Tibial nerve (tissue), 4 donors: ENCODE measurements at regions not wholly inside any gene's neighbourhood (a gene's known extent, or its start where the extent isn't known, plus 50 kb on each side); places are given as distances from the start of the nearest gene placed in this dataset.

ENCODE experiments used
- DNase-seq, 2 donors: peaks; one replicate each; pipeline ENCODE4 v3.0.0-alpha.2; 2019; ENCODE audit warnings: low spot score in 2 of 2
- H3K27ac ChIP-seq, 4 donors: fragments of 200-600 bp; sonication (generic) in 3 of 4; one replicate each; pipeline ENCODE4 v1.5.1; 2017 to 2019; ENCODE audit warnings: mild to moderate bottlenecking in 1 of 4
- H3K27me3 ChIP-seq, 2 donors: fragments of 200-600 bp; sonication (generic) in 1 of 2; one replicate each; pipeline versions ENCODE4 v1.5.1 to v1.6.0; 2017 to 2019
- H3K36me3 ChIP-seq, 3 donors: fragments of 200-600 bp; sonication (generic); one replicate each; pipeline ENCODE4 v1.5.1; 2018 to 2019
- H3K4me1 ChIP-seq, 4 donors: fragments of 200-600 bp; sonication (generic) in 3 of 4; one replicate each; pipeline ENCODE4 v1.5.1; 2017 to 2019
- H3K4me3 ChIP-seq, 4 donors: fragments of 200-600 bp; sonication (generic) in 3 of 4; one replicate each; pipeline ENCODE4 v1.5.1; 2017 to 2019; ENCODE audit warnings: mild to moderate bottlenecking in 1 of 4, moderate library complexity in 1 of 4
- H3K9me3 ChIP-seq, 4 donors: fragments of 200-600 bp; sonication (generic) in 3 of 4; one replicate each; pipeline ENCODE4 v1.5.1; 2017 to 2019
- CTCF ChIP-seq, 5 experiments: fragments of 200-600 bp in 3 of 5; fragments of 450-650 bp in 2 of 5; sonication (generic) in 3 of 5; IDR thresholded peaks; one replicate each; pipeline ENCODE4 v1.5.1; 2016 to 2019; ENCODE audit warnings: antibody characterized with exemption in 5 of 5, mild to moderate bottlenecking in 3 of 5, moderate library complexity in 2 of 5
- EP300 ChIP-seq, 2 donors: sonication (generic); formaldehyde crosslinking; IDR thresholded peaks; one replicate each; pipeline ENCODE4 v1.6.1; 2017; ENCODE audit warnings: antibody characterized with exemption in 2 of 2, mild to moderate bottlenecking in 1 of 2
- POLR2A ChIP-seq, 2 donors: fragments of 450-650 bp; IDR thresholded peaks; one replicate each; pipeline ENCODE4 v1.6.1; 2017; ENCODE audit warnings: antibody characterized with exemption in 2 of 2, mild to moderate bottlenecking in 2 of 2, moderate library complexity in 2 of 2
- WGBS, 2 donors: methylation state at CpG; one replicate each; pipeline ENCODE4 v1.1.5; 2018; 5-methylcytosine and 5-hydroxymethylcytosine counted together

DNA sequence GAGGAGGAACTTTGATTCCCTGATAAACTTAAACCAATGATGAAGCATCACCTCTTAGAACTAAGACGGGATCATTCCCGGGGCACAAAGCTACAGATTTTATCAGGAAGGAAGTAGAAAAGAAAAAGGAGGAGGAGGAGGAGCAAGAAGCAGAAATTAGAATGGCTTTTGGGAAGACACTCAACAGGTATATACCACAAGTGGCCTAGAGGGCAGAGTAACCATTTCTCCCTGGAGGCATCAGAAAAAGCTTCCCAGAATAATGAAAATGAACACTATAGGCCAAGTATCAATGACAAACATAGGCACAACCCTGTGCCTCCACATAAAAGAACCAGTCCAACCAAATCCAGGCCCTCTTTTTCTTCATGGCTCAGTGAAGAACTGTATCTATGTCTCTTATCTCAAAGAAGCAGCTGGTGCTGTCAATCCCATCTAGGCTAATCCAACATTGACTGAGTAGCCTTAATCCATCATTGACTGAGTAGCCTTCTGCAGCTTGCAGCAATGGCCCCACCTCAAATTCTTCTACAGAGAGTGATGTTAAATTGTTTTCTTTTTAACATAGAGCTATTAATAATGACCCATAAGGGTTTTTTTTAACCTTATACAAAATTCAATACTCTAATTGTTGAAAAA lies 178.8 kb upstream of the KIF2A start:
- H3K27me3 ChIP-seq = no peaks in the 10 kb centered on the region
- 86 to 92% methylated on average over 2 of the region's 2 CpGs for WGBS, 2 donors
- no peaks in the 10 kb centered on the region for H3K9me3 ChIP-seq
- H3K4me1 ChIP-seq = no peaks in the 10 kb centered on the region
- no peak for TF ChIP-seq EP300 (IDR thresholded peaks at IDR 0.05)
- no peak for TF ChIP-seq POLR2A (IDR thresholded peaks at IDR 0.05)
- no peak for TF ChIP-seq CTCF (IDR thresholded peaks at IDR 0.05)
- H3K36me3 ChIP-seq = no peaks in the 10 kb centered on the region
- H3K4me3 ChIP-seq = no peak overlapping the region
- no peak overlapping the region for H3K27ac ChIP-seq
- DNase-seq = no peak

GRCh38 chr5:62130107-62130506 lies 175.9 kb upstream of the KIF2A start:
- no peak overlapping the region for H3K27ac ChIP-seq
- WGBS, 2 donors = 90 to 93% methylated on average over 3 of the region's 3 CpGs
- no peak for DNase-seq
- no peaks in the 10 kb centered on the region for H3K36me3 ChIP-seq
- TF ChIP-seq EP300 (IDR thresholded peaks at IDR 0.05) (no peak), CTCF (IDR thresholded peaks at IDR 0.05) (no peak), POLR2A (IDR thresholded peaks at IDR 0.05) (no peak)
- no peaks in the 10 kb centered on the region for H3K27me3 ChIP-seq
- no peaks in the 10 kb centered on the region for H3K9me3 ChIP-seq
- no peak overlapping the region for H3K4me3 ChIP-seq
- H3K4me1 ChIP-seq = no peaks in the 10 kb centered on the region

- Histone ChIP-seq H3K4me1 (no peaks in the 10 kb centered on the region), H3K36me3 (no peaks in the 10 kb centered on the region), H3K4me3 (no peak overlapping the region), H3K27me3 (no peaks in the 10 kb centered on the region), H3K27ac (no peak overlapping the region), H3K9me3 (no peaks in the 10 kb centered on the region)
- TF ChIP-seq EP300 (IDR thresholded peaks at IDR 0.05) (no peak), POLR2A (IDR thresholded peaks at IDR 0.05) (no peak), CTCF (IDR thresholded peaks at IDR 0.05) (no peak)
- WGBS, 2 donors = 3 to 11% methylated on average over 1 of the region's 1 CpG
- DNase-seq = no peak
These were observed 173.7 kb upstream of the KIF2A start for GRCh38 chr5:62132276-62132675.

- no peak overlapping the region for H3K4me3 ChIP-seq
- no peak overlapping the region for H3K27ac ChIP-seq
- H3K4me1 ChIP-seq = no peaks in the 10 kb centered on the region
- H3K27me3 ChIP-seq = no peaks in the 10 kb centered on the region
- no peaks in the 10 kb centered on the region for H3K36me3 ChIP-seq
- 92 to 97% methylated on average over 1 of the region's 1 CpG for WGBS, 2 donors
- TF ChIP-seq POLR2A (IDR thresholded peaks at IDR 0.05) (no peak), CTCF (IDR thresholded peaks at IDR 0.05) (no peak), EP300 (IDR thresholded peaks at IDR 0.05) (no peak)
- DNase-seq = no peak
- no peaks in the 10 kb centered on the region for H3K9me3 ChIP-seq
These were observed 172.6 kb upstream of the KIF2A start for GRCh38 chr5:62133426-62133825.

DNA sequence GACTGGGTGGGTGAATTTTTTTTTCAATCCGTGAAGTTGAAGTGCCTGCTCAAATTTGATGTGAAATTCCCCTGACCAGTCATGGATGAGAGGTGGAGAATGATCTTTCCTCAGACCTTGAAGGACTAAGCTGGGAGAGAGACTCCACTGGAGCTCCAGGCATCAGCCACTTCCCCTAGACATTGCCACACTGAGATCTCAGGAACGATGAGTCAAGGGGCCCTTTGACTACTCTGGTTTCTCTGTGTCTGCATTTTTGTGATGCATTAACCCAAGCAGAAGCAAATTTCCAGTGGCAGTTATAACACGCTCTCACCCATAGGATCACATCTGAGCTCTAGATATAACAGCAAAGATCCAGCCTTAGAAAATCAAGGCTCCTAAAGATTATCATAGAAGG lies 171.2 kb upstream of the KIF2A start:
- no peaks in the 10 kb centered on the region for H3K27me3 ChIP-seq
- TF ChIP-seq CTCF (IDR thresholded peaks at IDR 0.05) = no peak
- TF ChIP-seq EP300 (IDR thresholded peaks at IDR 0.05) = no peak
- DNase-seq = no peak
- H3K4me3 ChIP-seq = no peak overlapping the region
- H3K9me3 ChIP-seq = no peaks in the 10 kb centered on the region
- H3K4me1 ChIP-seq = no peaks in the 10 kb centered on the region
- H3K27ac ChIP-seq = no peak overlapping the region
- no peaks in the 10 kb centered on the region for H3K36me3 ChIP-seq
- WGBS, 2 donors = 78 to 81% methylated on average over 3 of the region's 3 CpGs
